ENCODE measurements at regions not wholly inside any gene's neighbourhood (a gene's known extent, or its start where the extent isn't known, plus 50 kb on each side); places are given as distances from the start of the nearest gene placed in this dataset.
"Not testable (repeated sequence)": the region's sequence is repeated elsewhere in the genome, so short reads cannot be mapped to it uniquely, and the experiment has no call there.

DNA sequence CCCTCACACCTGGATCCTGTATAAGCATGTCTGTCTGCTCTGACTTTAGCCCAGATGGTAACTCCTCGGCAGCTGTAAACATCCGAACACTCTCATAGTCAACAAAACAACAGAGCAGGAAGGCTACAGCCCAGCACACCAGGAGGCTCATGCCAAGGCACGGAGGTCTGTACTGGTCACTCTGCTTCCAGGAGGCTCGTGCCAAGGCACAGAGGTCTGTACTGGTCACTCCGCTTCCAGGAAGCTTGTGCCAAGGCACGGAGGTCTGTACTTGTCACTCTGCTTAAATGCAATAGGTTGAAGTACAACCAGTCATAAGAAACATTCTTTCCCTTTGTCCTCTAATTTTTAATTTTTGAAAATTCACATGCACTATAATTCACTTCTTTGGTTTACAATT, 190.1 kb upstream of the CDH4 start:
- no peak for DNase-seq (ENCODE audit: low read depth in 2 of 2)

DNA sequence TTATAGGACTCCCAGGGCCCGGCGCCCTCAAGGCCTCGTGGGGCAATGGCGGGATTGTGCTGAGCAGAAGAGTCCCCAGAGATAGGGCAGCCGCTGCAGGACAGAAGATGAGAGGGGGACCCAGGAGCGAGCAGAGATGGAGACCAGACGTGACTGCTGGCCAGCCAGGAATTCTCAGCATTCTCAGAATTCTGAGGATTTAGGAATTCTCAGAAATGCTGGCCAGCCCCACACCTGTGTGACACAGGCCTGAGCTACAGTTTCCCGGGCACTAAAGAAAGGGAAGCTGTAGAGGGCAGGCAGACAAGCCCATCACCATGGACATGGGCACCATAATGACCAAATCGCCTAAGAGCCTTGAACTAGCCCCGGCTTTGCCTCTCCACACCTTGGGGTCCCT, 186.2 kb upstream of the CDH4 start:
- DNase-seq (ENCODE audit: low read depth in 2 of 2): no peak

DNA sequence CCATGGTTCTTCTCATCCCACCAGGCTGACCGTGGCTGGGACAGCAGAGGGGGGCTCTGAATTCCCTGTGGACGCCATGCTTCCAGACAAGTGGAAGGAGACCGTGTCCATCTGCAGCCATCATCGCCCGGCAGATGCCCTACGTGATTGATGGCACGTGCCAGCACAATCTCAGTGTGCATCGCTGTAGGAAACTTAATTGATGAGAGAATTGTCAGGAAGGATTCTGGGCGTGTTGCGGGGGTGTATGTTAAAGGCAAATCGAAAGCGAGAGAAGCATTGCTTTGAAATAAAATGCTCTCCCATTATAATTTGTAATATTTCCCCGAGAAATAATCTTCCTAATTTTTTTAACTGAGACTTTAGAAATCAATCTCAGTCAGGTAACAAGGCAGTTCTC, 185.5 kb upstream of the CDH4 start:
- DNase-seq (ENCODE audit: low read depth in 2 of 2): no peak

DNA sequence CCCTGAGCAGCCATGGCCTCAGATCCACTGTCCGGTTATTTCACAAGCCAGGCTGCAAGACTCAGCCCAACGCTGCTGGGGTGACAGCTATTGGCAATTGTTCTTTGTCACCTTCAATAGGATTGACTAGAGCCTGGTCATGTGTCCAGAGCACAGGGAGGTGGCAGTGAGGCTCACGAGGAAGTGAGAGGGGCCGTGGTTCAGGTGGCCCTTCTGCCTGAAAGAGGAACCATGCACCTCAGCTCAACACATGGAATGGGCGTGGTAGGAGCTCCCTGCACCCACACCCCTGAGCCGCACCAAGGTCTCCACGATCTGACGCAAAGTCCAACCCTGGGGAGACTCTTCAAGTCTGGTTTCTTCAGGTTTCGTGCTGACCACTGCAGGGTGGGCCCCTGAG, 184.8 kb upstream of the CDH4 start:
- no peak for DNase-seq (ENCODE audit: low read depth in 2 of 2)

DNA sequence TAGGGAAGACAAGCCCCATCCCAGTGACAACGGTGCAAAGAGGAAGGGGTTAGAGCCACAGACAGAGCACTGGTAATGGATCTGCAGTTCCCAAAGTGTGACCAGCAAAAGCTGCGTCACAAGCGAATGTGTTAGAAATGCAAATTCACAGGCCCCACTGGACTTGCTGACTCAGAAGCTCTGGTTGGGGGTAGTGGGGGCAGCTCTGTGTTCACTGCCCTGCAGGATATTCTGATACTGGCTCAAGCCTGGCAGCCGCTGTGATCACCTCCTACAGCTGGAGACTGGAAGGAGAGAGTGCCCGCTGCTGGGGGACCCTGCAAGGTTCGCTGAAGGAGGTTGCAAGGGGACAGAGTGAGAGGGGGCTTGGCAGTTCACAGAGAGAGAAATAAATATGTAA, 179.7 kb upstream of the CDH4 start:
- no peak for DNase-seq (ENCODE audit: low read depth in 2 of 2)

DNA sequence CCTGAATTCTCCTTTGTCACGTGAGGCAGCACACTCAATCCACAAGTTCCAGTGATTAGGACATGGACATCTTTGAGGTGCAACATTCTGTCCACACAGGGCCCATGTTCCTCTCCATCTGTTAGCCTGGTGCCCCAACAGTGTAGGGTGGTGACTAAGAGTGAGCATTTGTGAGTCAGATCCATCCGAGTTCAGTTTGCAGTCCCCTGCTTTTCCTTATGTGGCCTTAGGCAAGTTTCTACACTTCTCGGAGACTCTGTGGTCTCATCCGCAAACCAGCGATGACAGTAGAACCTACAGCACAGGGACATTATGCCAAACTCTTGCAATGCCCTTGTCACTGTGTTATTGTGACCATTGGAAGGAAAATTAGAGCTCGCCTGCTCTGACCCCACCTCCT, 178.7 kb upstream of the CDH4 start:
- no peak for DNase-seq (ENCODE audit: low read depth in 2 of 2)

DNA sequence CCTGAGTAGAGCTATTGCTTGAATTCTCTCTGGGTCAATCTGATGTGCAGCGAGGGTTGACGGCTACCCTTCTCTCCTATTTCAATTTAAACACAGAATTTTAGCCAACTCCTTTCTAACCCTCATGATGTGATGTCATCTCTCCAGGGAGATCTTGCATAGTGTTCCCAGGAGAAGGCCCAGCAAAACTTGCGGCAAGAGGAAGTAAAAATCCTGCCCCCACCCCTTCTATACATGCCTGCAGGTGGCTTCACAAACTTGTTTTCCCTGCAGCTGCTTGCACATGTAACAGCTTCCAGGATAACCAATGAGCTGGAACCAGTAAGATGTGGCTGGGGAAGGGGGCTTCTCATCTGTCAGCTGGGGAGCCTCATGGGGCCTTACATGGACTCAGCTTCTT, 169.3 kb upstream of the CDH4 start:
- no peak for DNase-seq (ENCODE audit: low read depth in 2 of 2)

DNA sequence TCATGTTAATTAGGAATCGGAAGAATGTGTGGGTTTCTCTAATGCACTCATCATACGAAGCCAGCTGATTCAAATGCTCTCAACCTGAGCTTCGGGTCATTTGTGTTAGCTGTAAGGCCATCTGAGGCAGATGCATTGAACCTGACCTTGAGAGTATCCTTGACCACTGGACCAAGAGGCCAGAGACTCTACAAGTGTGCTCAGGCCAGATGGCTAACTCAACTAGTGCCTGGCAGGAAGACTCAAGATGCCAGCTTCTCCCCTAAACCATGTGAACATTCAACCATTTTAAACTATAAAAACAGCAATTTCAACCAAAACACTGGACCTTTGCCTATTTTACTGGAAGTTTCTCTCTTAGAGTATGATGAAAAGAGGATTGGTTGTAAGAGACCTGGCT, 168.6 kb upstream of the CDH4 start:
- DNase-seq (ENCODE audit: low read depth in 2 of 2): no peak

DNA sequence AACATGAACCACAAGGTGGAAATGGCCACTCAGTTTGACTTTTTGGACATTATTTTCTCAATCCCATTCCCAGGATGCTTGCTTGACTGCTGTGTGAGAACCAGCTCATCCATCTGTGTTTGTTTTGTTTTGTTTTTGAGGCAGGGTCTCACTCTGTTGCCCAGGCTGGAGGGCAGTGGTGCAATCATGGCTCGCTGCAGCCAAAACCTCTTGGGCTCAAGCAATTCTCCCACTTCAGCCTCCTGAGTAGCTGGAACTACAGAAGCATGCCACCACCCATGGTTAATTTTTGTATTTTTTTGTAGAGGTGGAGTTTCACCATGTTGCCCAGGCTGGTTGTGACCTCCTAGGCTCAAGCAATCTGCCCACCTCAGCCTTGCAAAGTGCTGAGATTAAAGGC, 166.0 kb upstream of the CDH4 start:
- DNase-seq (ENCODE audit: low read depth in 2 of 2): no peak

DNA sequence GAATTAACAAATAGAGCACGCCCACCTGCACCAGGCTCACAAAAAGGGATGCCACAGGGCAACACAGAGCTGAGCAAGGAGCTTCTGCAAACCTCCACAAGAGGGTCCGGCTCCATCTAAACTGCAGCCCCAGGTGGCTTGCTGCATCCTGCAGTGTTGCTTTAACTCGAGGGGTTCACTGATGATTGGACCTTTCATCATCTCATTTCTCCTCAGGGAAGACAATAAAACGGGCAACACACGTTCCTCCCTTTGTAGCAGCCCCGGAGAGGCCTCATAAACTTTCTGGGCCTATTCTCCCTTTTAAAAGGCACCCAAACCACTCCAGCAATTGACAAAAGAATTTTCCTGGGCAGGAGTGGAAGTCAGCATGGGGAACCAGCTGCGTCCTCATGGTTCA, 161.5 kb upstream of the CDH4 start:
- no peak for DNase-seq (ENCODE audit: low read depth in 2 of 2)

DNA sequence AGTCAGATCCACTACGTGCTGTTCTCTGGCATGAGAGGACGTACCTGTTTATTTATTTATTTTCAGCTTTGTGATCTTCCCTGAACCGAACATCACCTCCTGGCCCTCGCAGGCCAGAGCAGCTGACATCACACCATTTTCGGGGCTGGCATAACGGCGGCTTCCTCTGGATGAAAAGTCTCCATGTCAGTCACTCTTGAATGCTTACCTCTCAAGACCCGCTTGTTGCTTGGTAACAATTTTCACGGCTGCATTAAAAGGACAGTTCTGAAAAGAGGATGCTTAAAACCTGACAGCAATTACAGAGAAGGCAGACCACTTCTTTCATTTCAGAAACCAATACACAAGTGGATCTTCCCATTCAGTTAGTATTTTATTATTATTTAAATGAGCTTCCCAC, 159.8 kb upstream of the CDH4 start:
- DNase-seq (ENCODE audit: low read depth in 2 of 2): no peak

DNA sequence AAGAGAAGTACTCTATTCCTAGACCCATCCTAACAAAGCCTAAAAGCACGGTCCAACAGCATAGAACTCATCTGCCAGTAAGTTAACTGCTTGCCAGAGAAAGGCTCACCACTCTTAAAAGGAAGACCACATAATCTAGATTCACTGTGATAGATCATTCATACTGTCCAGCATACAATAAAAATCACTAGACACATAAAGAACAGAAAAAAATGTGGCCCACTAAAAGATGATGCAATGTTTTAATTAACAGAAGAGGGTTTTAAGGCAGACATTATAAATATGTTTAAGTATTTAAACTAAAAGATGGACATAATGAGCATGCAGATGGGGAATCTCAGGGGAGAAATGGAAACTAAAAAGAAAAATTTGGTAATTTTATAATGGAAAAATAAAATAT, 157.5 kb upstream of the CDH4 start:
- DNase-seq (ENCODE audit: low read depth in 2 of 2): no peak

DNA sequence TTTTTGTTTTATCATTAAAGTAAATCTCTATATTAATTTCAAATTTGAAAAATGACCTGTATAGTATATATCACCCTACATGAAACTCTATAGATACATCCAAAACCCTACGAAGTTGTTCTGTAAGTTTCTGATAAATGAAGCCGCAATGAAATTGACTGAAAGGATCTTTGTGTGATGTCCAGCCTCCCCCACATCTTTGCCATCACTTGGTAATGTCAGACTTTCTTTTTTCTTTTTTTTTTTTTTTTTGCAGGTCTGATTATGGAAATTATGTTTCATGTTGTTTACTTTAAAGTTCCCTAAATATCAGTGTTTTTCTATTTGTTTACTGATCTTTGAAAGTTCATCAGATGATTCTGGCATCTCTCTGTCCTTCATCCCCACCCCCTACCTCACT, 155.6 kb upstream of the CDH4 start:
- DNase-seq (ENCODE audit: low read depth in 2 of 2): no peak

DNA sequence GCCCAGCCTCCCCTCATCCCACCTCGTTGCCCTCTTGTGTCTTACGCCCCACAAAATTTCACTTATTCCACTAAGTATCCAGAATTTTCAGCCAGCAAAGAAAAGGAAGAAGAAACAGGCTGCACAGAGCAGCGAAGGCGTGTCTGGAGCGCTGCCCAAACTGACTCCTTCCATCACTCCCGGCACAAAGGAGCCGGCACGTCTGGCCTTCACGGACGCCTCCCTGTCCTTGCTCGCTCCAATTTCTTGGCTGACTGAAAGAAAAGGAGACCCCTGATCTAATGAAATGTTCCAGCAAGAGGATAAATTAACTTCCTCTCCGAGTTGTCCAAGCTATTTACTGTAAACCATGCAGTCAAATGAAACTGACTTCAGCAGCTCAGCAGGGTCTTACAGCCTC, 152.3 kb upstream of the CDH4 start:
- DNase-seq (ENCODE audit: low read depth in 2 of 2): no peak

DNA sequence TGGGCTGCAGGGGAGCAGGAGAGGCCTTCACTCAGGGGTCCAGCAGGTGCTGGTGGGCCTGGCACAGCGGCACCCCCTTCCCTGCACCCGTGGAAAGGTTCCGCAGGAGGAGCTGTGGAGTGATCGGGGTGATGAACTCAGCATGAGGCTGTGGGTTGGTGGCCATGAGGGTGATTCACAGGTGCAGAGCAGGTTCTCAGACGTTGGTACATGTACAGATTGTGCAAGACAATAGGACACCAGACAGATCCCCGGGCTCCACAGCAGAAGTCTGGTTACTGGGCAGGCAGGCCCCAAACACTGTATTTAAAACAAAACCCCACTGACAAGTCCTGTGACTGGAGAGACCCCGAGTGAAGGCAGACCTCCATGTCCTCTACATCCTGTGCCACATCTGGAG, 151.6 kb upstream of the CDH4 start:
- no peak for DNase-seq (ENCODE audit: low read depth in 2 of 2)

DNA sequence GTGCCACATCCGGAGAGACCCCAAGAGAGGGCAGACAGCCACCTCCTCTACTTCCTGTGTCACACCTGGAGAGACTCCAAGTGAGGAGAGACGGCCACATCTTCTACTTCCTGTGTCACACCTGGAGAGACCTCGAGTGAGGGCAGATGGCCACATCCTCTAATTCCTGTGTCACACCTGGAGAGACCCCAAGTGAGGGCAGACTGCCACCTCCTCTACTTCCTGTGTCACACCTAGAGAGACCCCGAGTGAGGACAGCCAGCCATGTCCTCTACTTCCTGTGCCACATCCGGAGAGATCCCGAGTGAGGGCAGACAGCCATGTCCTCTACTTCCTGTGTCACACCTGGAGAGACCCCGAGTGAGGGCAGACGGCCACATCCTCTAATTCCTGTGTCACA, 150.7 kb upstream of the CDH4 start:
- not testable (repeated sequence) for DNase-seq (ENCODE audit: low read depth in 2 of 2)

DNA sequence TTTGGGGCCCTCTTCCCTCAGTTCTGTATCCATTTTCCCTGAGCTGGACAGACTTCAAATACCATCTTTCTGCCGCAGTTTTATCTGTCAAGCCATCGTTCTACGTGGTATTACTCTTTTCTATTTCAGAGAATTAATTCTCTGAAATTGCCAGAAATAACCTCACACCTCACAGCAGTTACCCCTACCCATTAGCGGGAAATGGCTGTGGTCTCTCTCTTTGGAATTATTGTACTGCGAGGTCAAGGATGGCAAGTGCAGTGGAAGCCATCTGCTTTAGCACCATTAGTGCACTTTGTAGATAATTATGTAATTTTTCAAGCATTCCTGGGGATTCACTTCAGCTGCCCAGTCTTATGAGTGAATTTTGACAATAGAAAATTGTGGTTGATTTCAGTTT, 147.8 kb upstream of the CDH4 start:
- no peak for DNase-seq (ENCODE audit: low read depth in 2 of 2)

DNA sequence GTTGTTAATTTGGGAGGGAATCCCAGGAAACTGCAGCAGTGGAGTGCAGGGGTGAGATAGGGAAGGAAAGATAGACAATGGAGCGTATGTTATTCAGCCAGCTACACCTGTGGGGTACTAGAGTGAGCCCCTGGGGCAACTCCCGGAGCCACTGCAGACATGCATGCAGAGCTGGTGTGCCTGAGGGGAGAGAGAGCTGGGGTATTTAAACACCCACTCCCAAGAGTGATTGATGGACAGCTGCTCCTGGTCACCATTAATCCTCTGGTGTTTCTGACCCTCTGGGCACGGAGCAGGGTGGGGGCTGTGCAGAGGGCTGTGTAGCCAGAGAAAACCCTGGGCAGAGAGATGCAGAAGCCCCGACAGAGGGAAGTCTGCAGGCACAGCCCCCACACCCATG, 146.7 kb upstream of the CDH4 start:
- DNase-seq (ENCODE audit: low read depth in 2 of 2): no peak

DNA sequence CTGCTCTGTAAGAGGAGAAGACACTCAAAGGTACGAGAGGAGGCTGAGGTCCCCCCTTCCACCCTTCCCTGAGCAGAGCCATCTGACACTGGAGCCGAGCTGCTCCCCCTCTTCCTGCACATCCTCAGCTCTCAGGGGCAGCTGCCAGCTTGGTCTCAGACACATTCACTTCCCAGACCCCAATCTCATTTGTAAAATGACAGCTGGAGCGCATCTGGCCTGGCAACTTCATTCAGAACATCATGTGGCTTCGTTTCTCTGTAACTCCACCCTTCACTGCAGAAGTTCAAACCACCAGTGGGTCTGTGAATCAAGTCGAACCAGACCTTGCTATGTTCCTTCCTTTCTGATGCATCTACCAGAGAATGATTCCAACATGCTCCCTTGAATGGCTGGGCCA, 145.6 kb upstream of the CDH4 start:
- DNase-seq (ENCODE audit: low read depth in 2 of 2): no peak

DNA sequence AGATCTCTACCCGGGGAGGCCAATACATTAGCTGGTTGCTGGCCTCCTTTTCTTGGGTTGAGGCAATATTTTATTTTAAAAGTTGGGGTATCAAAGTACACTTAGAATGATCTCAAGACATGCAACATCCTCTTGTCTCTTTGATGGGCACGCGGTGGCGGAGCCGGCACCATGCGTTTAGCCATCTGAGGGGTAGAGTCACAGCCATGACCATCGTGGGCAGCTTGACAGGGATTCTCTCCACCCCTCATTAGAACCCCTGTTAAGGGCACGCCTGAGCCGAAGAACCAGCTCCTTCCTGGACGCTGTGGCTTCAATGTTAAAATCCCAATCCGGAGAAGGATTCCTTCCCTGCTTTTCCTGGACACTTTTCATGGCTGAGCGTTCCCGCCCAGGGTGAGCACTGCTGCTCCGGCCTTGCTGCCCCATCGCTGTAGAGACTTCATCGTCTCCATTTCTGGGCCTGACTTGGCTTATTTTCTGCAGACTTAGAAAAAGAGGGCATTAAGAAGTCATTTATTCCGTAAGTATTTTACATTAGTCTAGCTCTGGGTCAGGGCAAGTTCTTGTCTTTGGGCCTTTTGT, 142.7 kb upstream of the CDH4 start:
- DNase-seq (ENCODE audit: low read depth in 2 of 2): no peak

DNA sequence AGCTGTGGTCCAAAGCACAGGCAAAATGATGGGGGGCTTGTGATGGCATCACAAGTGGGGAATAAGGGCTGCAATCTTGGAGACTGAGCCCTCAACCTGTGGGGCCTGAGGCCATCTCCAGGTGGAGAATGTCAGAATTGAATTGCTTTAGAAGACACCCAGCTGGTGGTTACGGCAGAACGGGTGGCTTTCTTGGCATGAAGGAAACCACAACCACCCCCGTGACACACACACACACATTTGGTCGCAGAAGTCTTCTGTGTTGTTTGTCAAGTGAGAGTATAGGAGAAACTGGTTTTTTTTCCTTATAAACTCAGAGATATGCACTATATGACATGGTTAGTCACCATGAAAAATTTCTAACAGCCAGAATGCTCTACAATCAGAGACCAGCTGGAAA, 139.5 kb upstream of the CDH4 start:
- no peak for DNase-seq (ENCODE audit: low read depth in 2 of 2)

DNA sequence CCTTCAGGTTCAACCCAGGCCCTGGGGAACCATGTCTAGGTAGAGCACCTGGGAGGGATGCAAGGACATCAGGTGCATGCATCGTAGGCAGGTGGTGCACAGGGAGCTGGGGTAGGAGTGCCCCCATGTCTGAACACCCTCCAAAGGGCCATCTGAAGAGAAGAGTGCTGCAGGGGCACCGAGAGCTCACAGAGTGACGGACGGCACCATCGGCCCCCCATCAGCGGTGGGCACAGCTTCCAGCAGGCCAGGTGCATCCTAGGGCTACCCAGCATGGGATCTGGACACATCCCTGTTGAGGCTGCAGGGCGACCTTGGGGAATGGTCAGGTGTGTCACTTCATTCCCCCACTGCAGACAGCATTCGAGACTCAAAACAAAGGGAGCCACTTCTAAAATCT, 138.3 kb upstream of the CDH4 start:
- DNase-seq (ENCODE audit: low read depth in 2 of 2): no peak

DNA sequence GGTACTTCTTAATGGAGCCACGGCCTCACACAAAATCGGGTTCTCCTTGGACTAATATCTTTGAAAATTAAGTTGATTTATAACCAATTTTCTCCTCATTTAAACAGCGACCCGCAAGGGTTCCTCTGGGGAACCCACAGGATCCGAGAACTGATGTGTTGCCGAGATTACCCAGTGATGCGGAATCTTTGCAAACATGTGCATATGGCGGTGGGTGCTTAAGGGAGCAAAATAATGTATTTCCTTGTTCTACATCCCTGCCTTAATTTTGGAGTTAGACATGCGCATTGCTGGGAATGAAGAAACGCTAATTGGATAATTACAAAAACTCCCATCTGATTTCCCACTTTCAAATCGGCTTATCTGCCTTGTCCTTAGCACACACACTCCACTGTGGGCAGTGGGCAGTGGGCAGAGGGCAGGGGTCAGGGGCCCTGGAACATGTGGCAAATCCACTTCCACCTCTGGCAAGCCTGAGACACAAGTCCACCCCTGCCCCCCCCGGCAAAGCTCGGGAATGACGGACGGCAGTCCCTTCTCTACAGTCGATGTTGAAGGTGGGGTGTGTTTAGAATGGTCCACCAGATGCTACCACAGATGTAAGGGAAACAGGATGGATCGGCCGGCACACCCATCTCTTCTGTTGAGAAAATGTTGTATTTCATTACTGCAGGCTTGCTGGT, 137.4 kb upstream of the CDH4 start:
- no peak for DNase-seq (ENCODE audit: low read depth in 2 of 2)

DNA sequence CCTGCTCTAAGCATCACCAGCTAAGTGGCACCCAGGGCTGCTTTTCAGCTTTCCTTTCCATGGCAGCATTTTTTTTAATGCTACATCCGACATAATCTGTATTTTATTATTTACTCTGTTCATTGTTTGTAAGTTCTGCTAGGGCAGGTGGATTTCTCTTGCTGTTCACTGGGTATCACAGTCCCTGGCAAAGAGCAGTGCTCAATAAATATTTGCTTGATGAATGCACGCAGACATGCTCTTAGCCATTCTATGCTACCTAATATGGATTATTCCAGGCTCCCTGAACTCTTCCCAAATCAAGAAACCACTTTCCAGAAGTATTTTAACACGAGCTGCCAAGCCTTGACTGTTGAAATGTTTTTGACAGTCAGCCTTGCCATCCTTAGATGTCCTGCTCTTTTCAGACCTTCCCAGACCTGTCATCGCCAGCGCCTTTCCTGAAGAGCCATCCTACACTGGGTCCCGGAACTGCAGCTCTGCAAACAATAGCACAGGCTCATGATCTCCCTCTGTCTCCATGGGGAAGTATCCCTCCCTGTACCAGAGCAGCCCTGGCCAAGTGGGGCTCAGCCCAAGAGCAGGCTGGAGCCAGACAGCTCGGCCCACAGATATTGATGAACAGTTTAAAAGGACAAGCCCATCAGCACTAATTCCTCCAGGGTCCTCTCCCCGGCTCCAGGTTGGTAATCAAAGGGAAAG, 136.5 kb upstream of the CDH4 start:
- DNase-seq (ENCODE audit: low read depth in 2 of 2): no peak
